H1 (cell line): ENCODE measurements at regions not wholly inside any gene's neighbourhood (a gene's known extent, or its start where the extent isn't known, plus 50 kb on each side); places are given as distances from the start of the nearest gene placed in this dataset.

ENCODE experiments used
- CTCF ChIA-PET: fragments of 300-600 bp; sonication (Branson Sonifier 250); formaldehyde crosslinking; loops from one replicate; lab custom pipeline; 2021; ENCODE audit not compliant: partially characterized antibody; lab: Charles Lee
- POLR2A ChIA-PET: fragments of 300-600 bp; sonication (Branson Sonifier 250); formaldehyde crosslinking; loops from one replicate; lab custom pipeline; 2021; ENCODE audit warnings: inconsistent platforms; ENCODE audit not compliant: partially characterized antibody; lab: Charles Lee
- DNase-seq, 2 experiments: peaks; one replicate each; pipeline versions ENCODE4 v3.0.0 to v3.0.0-alpha.2; 2010 to 2022; ENCODE audit warnings: low spot score in 2 of 2, low read depth in 1 of 2, mixed read lengths in 1 of 2
- FAIRE-seq: peaks from 2 replicates; lab custom pipeline; 2011; peaks lifted over from hg19 to GRCh38; lab: Jason Lieb, UNC
- H2AFZ ChIP-seq: 2 replicates; pipeline ENCODE4 v1.8.1; 2012; ENCODE audit warnings: low read length, inconsistent platforms
- H2AK5ac ChIP-seq: 2 replicates; pipeline ENCODE4 v1.6.1; 2013; ENCODE audit warnings: low read depth, low read length
- H2BK120ac ChIP-seq: replicated peaks from 2 replicates; pipeline ENCODE3; 2013; ENCODE audit warnings: low read depth, low read length, inconsistent platforms
- H2BK12ac ChIP-seq: 2 replicates; pipeline ENCODE4 v1.6.1; 2013; ENCODE audit warnings: low read depth, low read length
- H2BK15ac ChIP-seq: 2 replicates; pipeline ENCODE4 v1.6.1; 2013; ENCODE audit warnings: low read length
- H2BK20ac ChIP-seq: 2 replicates; pipeline ENCODE4 v1.6.1; 2013; ENCODE audit warnings: low read length
- H2BK5ac ChIP-seq: 2 replicates; pipeline ENCODE4 v1.6.1; 2013; ENCODE audit warnings: low read depth, low read length
- H3K14ac ChIP-seq: 2 replicates; pipeline ENCODE4 v1.6.1; 2013; ENCODE audit warnings: inconsistent platforms; ENCODE audit not compliant: insufficient read length
- H3K18ac ChIP-seq: 2 replicates; pipeline ENCODE4 v1.6.1; 2013; ENCODE audit warnings: low read length; ENCODE audit errors: extremely low read depth
- H3K23ac ChIP-seq: 2 replicates; pipeline ENCODE4 v1.6.1; 2013; ENCODE audit warnings: inconsistent platforms; ENCODE audit not compliant: insufficient read length
- H3K23me2 ChIP-seq: 2 replicates; pipeline ENCODE4 v1.6.1; 2013; ENCODE audit warnings: low read depth, low read length
- H3K27ac ChIP-seq: 2 replicates; pipeline ENCODE4 v1.6.1; 2011; ENCODE audit warnings: low read depth, low read length, inconsistent platforms
- H3K27me3 ChIP-seq, 4 experiments: replicated peaks in 1 of 4; 1 replicate in 1 of 4; 2 replicates in 3 of 4; pipeline versions ENCODE4 v1.6.1 to v1.8.1; 2011 to 2013; ENCODE audit warnings: low read length in 3 of 4, mild to moderate bottlenecking in 3 of 4, inconsistent platforms in 2 of 4, mixed read lengths in 2 of 4, moderate library complexity in 1 of 4; ENCODE audit not compliant: control insufficient read depth in 3 of 4, insufficient read depth in 3 of 4; ENCODE audit errors: extremely low read depth in 1 of 4
- H3K36me3 ChIP-seq, 4 experiments: 2 replicates each; pipeline versions ENCODE4 v1.6.1 to v1.8.1; 2011 to 2013; ENCODE audit warnings: mild to moderate bottlenecking in 4 of 4, low read length in 3 of 4, moderate library complexity in 2 of 4, control low read depth in 1 of 4, inconsistent platforms in 1 of 4; ENCODE audit not compliant: insufficient read depth in 4 of 4, control insufficient read depth in 2 of 4
- H3K4ac ChIP-seq: replicated peaks from 2 replicates; pipeline ENCODE3; 2013; ENCODE audit warnings: low read length, low read depth, mixed read lengths, inconsistent platforms; ENCODE audit not compliant: insufficient read length
- H3K4me1 ChIP-seq, 4 experiments: replicated peaks in 1 of 4; 1 replicate in 1 of 4; 2 replicates in 3 of 4; pipeline versions ENCODE4 v1.6.1 to v1.8.1; 2011 to 2013; ENCODE audit warnings: low read length in 3 of 4, inconsistent platforms in 2 of 4, mixed read lengths in 1 of 4; ENCODE audit not compliant: insufficient read depth in 4 of 4, control insufficient read depth in 3 of 4
- H3K4me2 ChIP-seq, 2 experiments: 2 replicates each; pipeline versions ENCODE4 v1.6.1 to v1.8.1; 2011 to 2013; ENCODE audit warnings: low read depth in 2 of 2, low read length in 2 of 2, control low read depth in 1 of 2, inconsistent platforms in 1 of 2, mild to moderate bottlenecking in 1 of 2; ENCODE audit not compliant: insufficient read depth in 1 of 2
- H3K4me3 ChIP-seq, 4 experiments: fragments of 200-600, 300-600 bp in 1 of 4; sonication (generic), shearing (Covaris generic), sonication (Bioruptor Twin) in 1 of 4; 2 replicates each; pipeline versions ENCODE4 v1.5.1 to v1.8.1; 2011 to 2016; ENCODE audit warnings: low read length in 4 of 4, low read depth in 3 of 4, control low read depth in 2 of 4, inconsistent platforms in 2 of 4, mild to moderate bottlenecking in 2 of 4, mixed read lengths in 1 of 4, moderate library complexity in 1 of 4; ENCODE audit not compliant: insufficient read depth in 2 of 4; ENCODE audit errors: extremely low read depth in 1 of 4
- H3K56ac ChIP-seq: replicated peaks from 2 replicates; pipeline ENCODE3; 2013; ENCODE audit warnings: low read depth, mild to moderate bottlenecking, mixed read lengths, low read length, inconsistent platforms; ENCODE audit not compliant: insufficient read length
- H3K79me1 ChIP-seq: 2 replicates; pipeline ENCODE4 v1.6.1; 2013; ENCODE audit warnings: low read depth, low read length, control low read depth
- H3K79me2 ChIP-seq, 2 experiments: 2 replicates each; pipeline versions ENCODE4 v1.6.1 to v1.8.1; 2012 to 2013; ENCODE audit warnings: low read length in 2 of 2, mild to moderate bottlenecking in 2 of 2, inconsistent platforms in 1 of 2; ENCODE audit not compliant: insufficient read depth in 2 of 2, control insufficient read depth in 1 of 2
- H3K9ac ChIP-seq, 4 experiments: replicated peaks in 1 of 4; 1 replicate in 1 of 4; 2 replicates in 3 of 4; pipeline versions ENCODE4 v1.6.1 to v1.8.1; 2011 to 2013; ENCODE audit warnings: low read depth in 3 of 4, low read length in 3 of 4, control low read depth in 2 of 4, mild to moderate bottlenecking in 2 of 4, moderate library complexity in 2 of 4, inconsistent platforms in 1 of 4; ENCODE audit errors: extremely low read depth in 1 of 4
- H3K9me3 ChIP-seq, 2 experiments: 2 replicates each; pipeline versions ENCODE4 v1.6.1 to v1.8.1; 2012 to 2013; ENCODE audit warnings: mild to moderate bottlenecking in 2 of 2, moderate library complexity in 2 of 2, control low read depth in 1 of 2, inconsistent platforms in 1 of 2, low read depth in 1 of 2, low read length in 1 of 2, mixed read lengths in 1 of 2; ENCODE audit not compliant: insufficient read depth in 2 of 2
- H4K20me1 ChIP-seq, 2 experiments: replicated peaks in 1 of 2; 2 replicates each; pipeline versions ENCODE3 to v1.8.1; 2011 to 2013; ENCODE audit warnings: inconsistent platforms in 2 of 2, low read length in 2 of 2, mild to moderate bottlenecking in 1 of 2; ENCODE audit not compliant: insufficient read depth in 2 of 2, control insufficient read depth in 1 of 2
- H4K5ac ChIP-seq: 2 replicates; pipeline ENCODE4 v1.6.1; 2013; ENCODE audit warnings: low read length, low read depth, mixed read lengths, inconsistent platforms; ENCODE audit not compliant: insufficient read length
- H4K8ac ChIP-seq: 2 replicates; pipeline ENCODE4 v1.8.0; 2013; ENCODE audit warnings: mild to moderate bottlenecking, moderate library complexity, low read length, inconsistent platforms; ENCODE audit not compliant: insufficient read depth; ENCODE audit errors: extremely low read depth
- H4K91ac ChIP-seq: replicated peaks from 2 replicates; pipeline ENCODE3; 2013; ENCODE audit warnings: low read length, mixed read lengths, inconsistent platforms; ENCODE audit not compliant: insufficient read length
- ATF3 ChIP-seq: IDR thresholded peaks from 2 replicates; pipeline ENCODE4 v1.6.1; 2011; ENCODE audit warnings: low read depth, mild to moderate bottlenecking, low read length; ENCODE audit not compliant: insufficient read depth
- CBX5 ChIP-seq: fragments of 300-800, 300-1000 bp; sonication (generic); IDR thresholded peaks from 2 replicates; pipeline ENCODE4 v1.7.1; 2016; ENCODE audit warnings: antibody characterized with exemption, low read length, low read depth
- CEBPB ChIP-seq: IDR thresholded peaks from 2 replicates; pipeline ENCODE4 v1.6.1; 2012; ENCODE audit warnings: low read depth, low read length
- CREB1 ChIP-seq: IDR thresholded peaks from 2 replicates; pipeline ENCODE4 v1.6.1; 2012; ENCODE audit warnings: inconsistent platforms
- CTBP2 ChIP-seq: IDR thresholded peaks from 2 replicates; pipeline ENCODE4 v1.7.0; 2011; ENCODE audit warnings: borderline replicate concordance, mild to moderate bottlenecking, moderate library complexity, mixed read lengths, low read length; ENCODE audit not compliant: insufficient read depth, insufficient read length
- HDAC6 ChIP-seq: IDR thresholded peaks from one replicate; pipeline ENCODE4 v1.7.1; 2012; ENCODE audit warnings: low read depth, mild to moderate bottlenecking, inconsistent platforms, low read length, moderate library complexity
- KDM4A ChIP-seq: IDR thresholded peaks from one replicate; pipeline ENCODE4 v1.7.1; 2012; ENCODE audit warnings: low read depth, mild to moderate bottlenecking, moderate library complexity, low read length, inconsistent platforms; ENCODE audit not compliant: severe bottlenecking
- NRF1 ChIP-seq: IDR thresholded peaks from 2 replicates; pipeline ENCODE4 v1.6.1; 2011; ENCODE audit warnings: mild to moderate bottlenecking, low read depth, low read length, improper control_type of control experiment
- SAP30 ChIP-seq: fragments of 300-600 bp; sonication (generic); IDR thresholded peaks from 2 replicates; pipeline ENCODE4 v1.7.1; 2012; ENCODE audit warnings: low read length, moderate library complexity, mild to moderate bottlenecking, inconsistent platforms; ENCODE audit not compliant: insufficient read depth, insufficient replicate concordance
- SIRT6 ChIP-seq: IDR thresholded peaks from one replicate; pipeline ENCODE4 v1.7.1; 2012; ENCODE audit warnings: low read length, inconsistent platforms
- SP2 ChIP-seq: IDR thresholded peaks from 2 replicates; pipeline ENCODE4 v1.6.1; 2012; ENCODE audit warnings: mild to moderate bottlenecking, low read length, inconsistent platforms
- SUZ12 ChIP-seq: fragments of 200-600 bp; sonication (generic); IDR thresholded peaks from 2 replicates; pipeline ENCODE4 v1.6.1; 2012; ENCODE audit warnings: mild to moderate bottlenecking, inconsistent platforms, low read length, moderate library complexity, mixed read lengths
- TEAD4 ChIP-seq: IDR thresholded peaks from 2 replicates; pipeline ENCODE4 v1.6.1; 2012; ENCODE audit warnings: low read depth, low read length, inconsistent platforms, mixed read lengths
- USF2 ChIP-seq: IDR thresholded peaks from 2 replicates; pipeline ENCODE4 v1.6.1; 2011; ENCODE audit warnings: low read length, improper control_type of control experiment
- WGBS, 2 experiments: shearing (Covaris generic) in 1 of 2; methylation state at CpG; one replicate each; pipeline versions ENCODE4 v1.1.6 to v1.1.7; 2013 to 2015; ENCODE audit warnings: low lambda C conversion rate in 2 of 2, mixed read lengths in 2 of 2, inconsistent platforms in 1 of 2, low coverage in 1 of 2, missing lambda C conversion rate in 1 of 2; ENCODE audit not compliant: insufficient replicate concordance in 2 of 2, insufficient coverage in 1 of 2, insufficient read length in 1 of 2; ENCODE audit errors: extremely low coverage in 1 of 2, missing lambda C conversion rate in 1 of 2; 5-methylcytosine and 5-hydroxymethylcytosine counted together

- CTCF ChIA-PET, result interaction anchor here (1.0 to 1.3 kb wide), 3 partner anchors 8 to 23 kb away, joined by 3 read pairs; no protein-coding TSS in a partner anchor
- WGBS, 2 experiments, result 82% methylated on average over 3 of the region's 3 CpGs; no CpG with 5 or more reads in 1 of the 2 experiments
- H2BK5ac ChIP-seq, result no peak overlapping the region
- H2AFZ ChIP-seq, result no peak overlapping the region
- no peak overlapping the region for H2AK5ac ChIP-seq
- H3K18ac ChIP-seq, result no peak overlapping the region
- no peak overlapping the region for H2BK120ac ChIP-seq
- H4K8ac ChIP-seq, result no peak overlapping the region
- no peaks in the 10 kb centered on the region for H3K79me2 ChIP-seq
- no peaks in the 10 kb centered on the region for H3K36me3 ChIP-seq
- no peak for DNase-seq
- POLR2A ChIA-PET, result no interaction called here
- H3K4ac ChIP-seq, result no peak overlapping the region
- no peaks in the 10 kb centered on the region for H4K20me1 ChIP-seq
- H3K4me1 ChIP-seq, result no peaks in the 10 kb centered on the region
- no peak overlapping the region for H2BK20ac ChIP-seq
- H2BK15ac ChIP-seq, result no peak overlapping the region
- no peak overlapping the region for H3K4me3 ChIP-seq
- no peak overlapping the region for H3K56ac ChIP-seq
- no peaks in the 10 kb centered on the region for H3K23me2 ChIP-seq
- H3K27ac ChIP-seq, result no peak overlapping the region
- H3K79me1 ChIP-seq, result no peaks in the 10 kb centered on the region
- no peak overlapping the region for H3K14ac ChIP-seq
- H3K4me2 ChIP-seq, result no peak overlapping the region
- H3K9me3 ChIP-seq, result no peaks in the 10 kb centered on the region
- H2BK12ac ChIP-seq, result no peak overlapping the region
- H3K23ac ChIP-seq, result no peak overlapping the region
- H3K9ac ChIP-seq, result no peak overlapping the region
- no peak overlapping the region for H4K5ac ChIP-seq
- no peaks in the 10 kb centered on the region for H3K27me3 ChIP-seq
- H4K91ac ChIP-seq, result no peak overlapping the region
- FAIRE-seq, result no peak
- TF ChIP-seq NRF1 (no peak), USF2 (no peak), SP2 (no peak), CTBP2 (no peak), CEBPB (no peak), SAP30 (no peak), CREB1 (no peak), SIRT6 (no peak), ATF3 (no peak), CBX5 (no peak), TEAD4 (no peak), KDM4A (no peak), HDAC6 (no peak), SUZ12 (no peak)
Observed at GRCh38 chr1:221636967-221637366, 104.9 kb downstream of the DUSP10 start.
